ENCODE measurements at regions not wholly inside any gene's neighbourhood (a gene's known extent, or its start where the extent isn't known, plus 50 kb on each side); places are given as distances from the start of the nearest gene placed in this dataset.

- no peak for DNase-seq (ENCODE audit: low spot score)
- no peaks in the 10 kb centered on the region for H3K27me3 ChIP-seq (ENCODE audit: control insufficient read depth in 3 of 3, insufficient read depth in 3 of 3, low read depth in 1 of 3, low read length in 3 of 3)
- H3K4me2 ChIP-seq (ENCODE audit: insufficient read depth, low read length, poor library complexity, severe bottlenecking) = no peak overlapping the region
- no peak overlapping the region for H3K4me3 ChIP-seq (ENCODE audit: low read length in 2 of 2)
- no peak overlapping the region for H2BK120ac ChIP-seq (ENCODE audit: low read depth, low read length)
- WGBS, 2 donors (ENCODE audit: extremely low coverage in 2 of 2, insufficient read length in 2 of 2, insufficient replicate concordance in 1 of 2) = no CpG with 5 or more reads among the region's 7 CpGs
- H3K9ac ChIP-seq (ENCODE audit: low read depth, low read length, poor library complexity) = no peak overlapping the region
- no peak overlapping the region for H2BK12ac ChIP-seq (ENCODE audit: low read length)
- no peak overlapping the region for H4K8ac ChIP-seq (ENCODE audit: low read depth, low read length)
- no peak overlapping the region for H3K14ac ChIP-seq (ENCODE audit: low read length)
- peaks cover 0 to 9% of the 10 kb centered on the region in 2 donors for H3K4me1 ChIP-seq (ENCODE audit: control insufficient read depth in 2 of 2, insufficient read depth in 1 of 2, low read depth in 1 of 2, low read length in 2 of 2)
- no peak overlapping the region for H2BK15ac ChIP-seq (ENCODE audit: low read length)
- H3K36me3 ChIP-seq (replicated peaks in 1 of 2; ENCODE audit: control insufficient read depth in 2 of 2, insufficient read depth in 2 of 2, low read length in 2 of 2) = no peaks in the 10 kb centered on the region
- peak overlapping the region; percentile 12 for H2AFZ ChIP-seq (ENCODE audit: low read length)
- H2BK5ac ChIP-seq (ENCODE audit: low read length) = no peak overlapping the region
- no peak overlapping the region for H3K27ac ChIP-seq (replicated peaks; ENCODE audit: low read length)
- H4K91ac ChIP-seq (ENCODE audit: low read depth, low read length, poor library complexity) = no peak overlapping the region
- no peak overlapping the region for H3K18ac ChIP-seq (ENCODE audit: low read length)
- no peak overlapping the region for H3K4ac ChIP-seq (ENCODE audit: low read length)
- no peaks in the 10 kb centered on the region for H3K79me1 ChIP-seq (ENCODE audit: low read depth, low read length)
- no peak overlapping the region for H3K23ac ChIP-seq (ENCODE audit: low read depth, low read length, poor library complexity)
- no peak overlapping the region for H2AK5ac ChIP-seq (ENCODE audit: low read depth, low read length)
- peaks cover 0 to 2% of the 10 kb centered on the region in 2 donors for H3K9me3 ChIP-seq (replicated peaks in 1 of 2; ENCODE audit: control insufficient read depth in 2 of 2, insufficient read depth in 1 of 2, low read depth in 1 of 2, low read length in 2 of 2)
Observed at GRCh38 chr2:8015848-8016600, 665.8 kb upstream of the ID2 start.

GRCh38 chr2:8016688-8017087, 665.2 kb upstream of the ID2 start:
- no CpG with 5 or more reads among the region's 4 CpGs for WGBS, 2 donors (ENCODE audit: extremely low coverage in 2 of 2, insufficient read length in 2 of 2, insufficient replicate concordance in 1 of 2)
- H3K4me2 ChIP-seq (ENCODE audit: insufficient read depth, low read length, poor library complexity, severe bottlenecking) = no peak overlapping the region
- no peak overlapping the region for H2BK120ac ChIP-seq (ENCODE audit: low read depth, low read length)
- no peaks in the 10 kb centered on the region for H3K79me1 ChIP-seq (ENCODE audit: low read depth, low read length)
- no peak overlapping the region for H3K9ac ChIP-seq (ENCODE audit: low read depth, low read length, poor library complexity)
- no peak overlapping the region for H4K91ac ChIP-seq (ENCODE audit: low read depth, low read length, poor library complexity)
- H3K27me3 ChIP-seq (ENCODE audit: control insufficient read depth in 3 of 3, insufficient read depth in 3 of 3, low read depth in 1 of 3, low read length in 3 of 3) = no peaks in the 10 kb centered on the region
- H3K4ac ChIP-seq (ENCODE audit: low read length) = no peak overlapping the region
- no peaks in the 10 kb centered on the region for H3K9me3 ChIP-seq (replicated peaks in 1 of 2; ENCODE audit: control insufficient read depth in 2 of 2, insufficient read depth in 1 of 2, low read depth in 1 of 2, low read length in 2 of 2)
- H4K8ac ChIP-seq (ENCODE audit: low read depth, low read length) = no peak overlapping the region
- no peak overlapping the region for H3K4me3 ChIP-seq (ENCODE audit: low read length in 2 of 2)
- H3K23ac ChIP-seq (ENCODE audit: low read depth, low read length, poor library complexity) = no peak overlapping the region
- no peak overlapping the region for H2BK15ac ChIP-seq (ENCODE audit: low read length)
- no peak overlapping the region for H2BK5ac ChIP-seq (ENCODE audit: low read length)
- no peak overlapping the region for H2AFZ ChIP-seq (ENCODE audit: low read length)
- no peak overlapping the region for H3K18ac ChIP-seq (ENCODE audit: low read length)
- H2BK12ac ChIP-seq (ENCODE audit: low read length) = no peak overlapping the region
- H3K36me3 ChIP-seq (replicated peaks in 1 of 2; ENCODE audit: control insufficient read depth in 2 of 2, insufficient read depth in 2 of 2, low read length in 2 of 2) = no peaks in the 10 kb centered on the region
- peaks cover 0 to 9% of the 10 kb centered on the region in 2 donors for H3K4me1 ChIP-seq (ENCODE audit: control insufficient read depth in 2 of 2, insufficient read depth in 1 of 2, low read depth in 1 of 2, low read length in 2 of 2)
- no peak for DNase-seq (ENCODE audit: low spot score)
- H3K27ac ChIP-seq (replicated peaks; ENCODE audit: low read length) = no peak overlapping the region
- H2AK5ac ChIP-seq (ENCODE audit: low read depth, low read length) = no peak overlapping the region
- no peak overlapping the region for H3K14ac ChIP-seq (ENCODE audit: low read length)

- Histone ChIP-seq H3K4ac (ENCODE audit: low read length) (no peak overlapping the region), H3K36me3 (replicated peaks in 1 of 2; ENCODE audit: control insufficient read depth in 2 of 2, insufficient read depth in 2 of 2, low read length in 2 of 2) (no peaks in the 10 kb centered on the region), H2BK12ac (ENCODE audit: low read length) (no peak overlapping the region), H3K4me2 (ENCODE audit: insufficient read depth, low read length, poor library complexity, severe bottlenecking) (no peak overlapping the region), H3K9me3 (replicated peaks in 1 of 2; ENCODE audit: control insufficient read depth in 2 of 2, insufficient read depth in 1 of 2, low read depth in 1 of 2, low read length in 2 of 2) (no peaks in the 10 kb centered on the region), H3K9ac (ENCODE audit: low read depth, low read length, poor library complexity) (no peak overlapping the region), H3K27ac (replicated peaks; ENCODE audit: low read length) (no peak overlapping the region), H4K91ac (ENCODE audit: low read depth, low read length, poor library complexity) (no peak overlapping the region), H3K23ac (ENCODE audit: low read depth, low read length, poor library complexity) (no peak overlapping the region), H2BK15ac (ENCODE audit: low read length) (no peak overlapping the region), H4K8ac (ENCODE audit: low read depth, low read length) (no peak overlapping the region), H2AK5ac (ENCODE audit: low read depth, low read length) (no peak overlapping the region), H3K4me1 (ENCODE audit: control insufficient read depth in 2 of 2, insufficient read depth in 1 of 2, low read depth in 1 of 2, low read length in 2 of 2) (peaks cover 0 to 7% of the 10 kb centered on the region in 2 donors), H2BK5ac (ENCODE audit: low read length) (no peak overlapping the region), H3K4me3 (ENCODE audit: low read length in 2 of 2) (no peak overlapping the region), H3K27me3 (ENCODE audit: control insufficient read depth in 3 of 3, insufficient read depth in 3 of 3, low read depth in 1 of 3, low read length in 3 of 3) (no peaks in the 10 kb centered on the region), H3K14ac (ENCODE audit: low read length) (no peak overlapping the region), H3K79me1 (ENCODE audit: low read depth, low read length) (no peaks in the 10 kb centered on the region), H3K18ac (ENCODE audit: low read length) (no peak overlapping the region), H2AFZ (ENCODE audit: low read length) (no peak overlapping the region), H2BK120ac (ENCODE audit: low read depth, low read length) (no peak overlapping the region)
- no peak for DNase-seq (ENCODE audit: low spot score)
- WGBS, 2 donors (ENCODE audit: extremely low coverage in 2 of 2, insufficient read length in 2 of 2, insufficient replicate concordance in 1 of 2) = no CpG with 5 or more reads among the region's 8 CpGs
Observed at GRCh38 chr2:8018956-8019355, 662.9 kb upstream of the ID2 start.

- DNase-seq (ENCODE audit: low spot score) = no peak
- Histone ChIP-seq H3K27ac (replicated peaks; ENCODE audit: low read length) (no peak overlapping the region), H3K4ac (ENCODE audit: low read length) (no peak overlapping the region), H2BK120ac (ENCODE audit: low read depth, low read length) (no peak overlapping the region), H3K79me1 (ENCODE audit: low read depth, low read length) (no peaks in the 10 kb centered on the region), H3K23ac (ENCODE audit: low read depth, low read length, poor library complexity) (no peak overlapping the region), H3K9me3 (replicated peaks in 1 of 2; ENCODE audit: control insufficient read depth in 2 of 2, insufficient read depth in 1 of 2, low read depth in 1 of 2, low read length in 2 of 2) (no peaks in the 10 kb centered on the region), H3K14ac (ENCODE audit: low read length) (no peak overlapping the region), H3K4me2 (ENCODE audit: insufficient read depth, low read length, poor library complexity, severe bottlenecking) (no peak overlapping the region), H4K91ac (ENCODE audit: low read depth, low read length, poor library complexity) (no peak overlapping the region), H3K36me3 (replicated peaks in 1 of 2; ENCODE audit: control insufficient read depth in 2 of 2, insufficient read depth in 2 of 2, low read length in 2 of 2) (no peaks in the 10 kb centered on the region), H3K4me1 (ENCODE audit: control insufficient read depth in 2 of 2, insufficient read depth in 1 of 2, low read depth in 1 of 2, low read length in 2 of 2) (peaks cover 0 to 7% of the 10 kb centered on the region in 2 donors), H2BK5ac (ENCODE audit: low read length) (no peak overlapping the region), H3K27me3 (ENCODE audit: control insufficient read depth in 3 of 3, insufficient read depth in 3 of 3, low read depth in 1 of 3, low read length in 3 of 3) (no peaks in the 10 kb centered on the region), H2AK5ac (ENCODE audit: low read depth, low read length) (no peak overlapping the region), H3K18ac (ENCODE audit: low read length) (peak overlapping the region; percentile 68), H2BK12ac (ENCODE audit: low read length) (peak overlapping the region; percentile 77), H3K4me3 (ENCODE audit: low read length in 2 of 2) (no peak overlapping the region), H2BK15ac (ENCODE audit: low read length) (no peak overlapping the region), H4K8ac (ENCODE audit: low read depth, low read length) (no peak overlapping the region), H3K9ac (ENCODE audit: low read depth, low read length, poor library complexity) (no peak overlapping the region), H2AFZ (ENCODE audit: low read length) (no peak overlapping the region)
- no CpG with 5 or more reads among the region's 8 CpGs for WGBS, 2 donors (ENCODE audit: extremely low coverage in 2 of 2, insufficient read length in 2 of 2, insufficient replicate concordance in 1 of 2)
Observed at GRCh38 chr2:8019934-8020333, 661.9 kb upstream of the ID2 start.

Data from neuronal stem cell (in vitro differentiated cells).